Left ventricle myocardium inferior (tissue), 1 donor: ENCODE measurements at regions not wholly inside any gene's neighbourhood (a gene's known extent, or its start where the extent isn't known, plus 50 kb on each side); places are given as distances from the start of the nearest gene placed in this dataset.
"Not testable (repeated sequence)": the region's sequence is repeated elsewhere in the genome, so short reads cannot be mapped to it uniquely, and the experiment has no call there.

ENCODE experiments used
- DNase-seq: peaks from one replicate; pipeline ENCODE4 v3.0.0-alpha.2; 2020
- H3K27ac ChIP-seq: fragments of 200-600 bp; replicated peaks from 2 replicates; pipeline ENCODE4 v1.8.0; 2021
- H3K27me3 ChIP-seq: fragments of 200-600 bp; 2 replicates; pipeline ENCODE4 v1.8.0; 2021; ENCODE audit warnings: low read depth
- H3K36me3 ChIP-seq: fragments of 200-600 bp; 2 replicates; pipeline ENCODE4 v1.8.0; 2021
- H3K4me1 ChIP-seq: fragments of 200-600 bp; 2 replicates; pipeline ENCODE4 v1.8.0; 2021
- H3K4me3 ChIP-seq: fragments of 200-600 bp; 2 replicates; pipeline ENCODE4 v1.8.0; 2021; ENCODE audit warnings: mild to moderate bottlenecking, moderate library complexity
- H3K9me3 ChIP-seq: fragments of 200-600 bp; replicated peaks from 2 replicates; pipeline ENCODE4 v1.8.0; 2021
- intact Hi-C: fragments of 100-400 bp; cut with micrococcal nuclease; formaldehyde crosslinking; loops from one replicate; pipeline ENCODE4 v1.11.0; 2022
- TF ChIP-seq, protein P1 (sequence below): fragments of 200-600 bp; IDR thresholded peaks from 2 replicates; pipeline ENCODE4 v1.8.0; 2021; ENCODE audit warnings: antibody characterized with exemption, mild to moderate bottlenecking, borderline replicate concordance
- donor health status: DM: no; HTN: yes; CAD: no; lungs with severe emphysema.

DNA sequence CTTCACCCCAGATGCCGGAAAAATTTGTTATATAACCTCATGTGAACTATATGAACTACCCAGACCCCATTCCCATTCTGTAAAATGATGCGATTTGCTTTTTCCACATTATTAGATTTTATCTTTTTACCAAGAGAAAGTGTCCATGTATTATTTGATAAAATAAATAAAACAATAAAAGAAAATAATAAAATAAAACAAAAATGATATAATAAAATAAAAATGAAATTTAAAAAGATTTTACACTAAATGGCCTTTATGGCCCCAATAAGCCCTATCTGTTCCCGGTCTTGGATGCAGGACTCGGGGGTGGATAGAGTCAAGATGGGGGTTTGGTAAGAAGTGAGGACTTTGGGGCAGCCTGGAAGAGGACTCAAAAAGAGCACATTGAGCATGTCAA, 357.2 kb downstream of the MATN1 start:
- Histone ChIP-seq H3K9me3 (no peaks in the 10 kb centered on the region), H3K27me3 (peaks cover 72% of the 10 kb centered on the region), H3K4me1 (no peaks in the 10 kb centered on the region), H3K4me3 (no peak overlapping the region), H3K36me3 (no peaks in the 10 kb centered on the region), H3K27ac (no peak overlapping the region)
- TF ChIP-seq, protein P1, sequence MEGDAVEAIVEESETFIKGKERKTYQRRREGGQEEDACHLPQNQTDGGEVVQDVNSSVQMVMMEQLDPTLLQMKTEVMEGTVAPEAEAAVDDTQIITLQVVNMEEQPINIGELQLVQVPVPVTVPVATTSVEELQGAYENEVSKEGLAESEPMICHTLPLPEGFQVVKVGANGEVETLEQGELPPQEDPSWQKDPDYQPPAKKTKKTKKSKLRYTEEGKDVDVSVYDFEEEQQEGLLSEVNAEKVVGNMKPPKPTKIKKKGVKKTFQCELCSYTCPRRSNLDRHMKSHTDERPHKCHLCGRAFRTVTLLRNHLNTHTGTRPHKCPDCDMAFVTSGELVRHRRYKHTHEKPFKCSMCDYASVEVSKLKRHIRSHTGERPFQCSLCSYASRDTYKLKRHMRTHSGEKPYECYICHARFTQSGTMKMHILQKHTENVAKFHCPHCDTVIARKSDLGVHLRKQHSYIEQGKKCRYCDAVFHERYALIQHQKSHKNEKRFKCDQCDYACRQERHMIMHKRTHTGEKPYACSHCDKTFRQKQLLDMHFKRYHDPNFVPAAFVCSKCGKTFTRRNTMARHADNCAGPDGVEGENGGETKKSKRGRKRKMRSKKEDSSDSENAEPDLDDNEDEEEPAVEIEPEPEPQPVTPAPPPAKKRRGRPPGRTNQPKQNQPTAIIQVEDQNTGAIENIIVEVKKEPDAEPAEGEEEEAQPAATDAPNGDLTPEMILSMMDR: no peak
- DNase-seq: no peak
- intact Hi-C loops: no loop called here

DNA sequence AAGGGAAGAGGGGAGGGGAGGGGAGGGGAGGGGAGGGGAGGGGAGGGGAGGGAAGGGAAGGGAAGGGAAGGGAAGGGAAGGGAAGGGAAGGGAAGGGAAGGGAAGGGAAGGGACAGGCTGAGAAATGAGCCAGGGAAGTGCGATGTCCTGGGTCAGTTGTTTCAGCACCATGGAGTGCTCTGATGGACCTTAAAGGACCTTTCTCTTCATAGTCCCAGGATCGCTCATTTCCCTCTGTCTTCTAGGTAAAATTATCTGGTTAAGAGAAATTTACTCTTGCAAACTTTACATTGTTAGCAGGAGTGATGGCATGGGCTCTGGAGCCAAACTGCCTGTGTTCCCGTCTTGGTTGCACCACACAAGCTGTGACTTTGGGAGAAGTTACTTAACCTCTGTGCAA, 357.8 kb downstream of the MATN1 start:
- TF ChIP-seq, protein P1: no peak
- no peak overlapping the region for H3K27ac ChIP-seq
- H3K4me1 ChIP-seq: no peaks in the 10 kb centered on the region
- H3K9me3 ChIP-seq: no peaks in the 10 kb centered on the region
- H3K4me3 ChIP-seq: no peak overlapping the region
- intact Hi-C loops: no loop called here
- DNase-seq: no peak
- no peaks in the 10 kb centered on the region for H3K36me3 ChIP-seq
- H3K27me3 ChIP-seq: peaks cover 69% of the 10 kb centered on the region

- DNase-seq: no peak
- peaks cover 85% of the 10 kb centered on the region for H3K27me3 ChIP-seq
- H3K36me3 ChIP-seq: no peaks in the 10 kb centered on the region
- no peaks in the 10 kb centered on the region for H3K4me1 ChIP-seq
- TF ChIP-seq, protein P1: no peak
- H3K27ac ChIP-seq: no peak overlapping the region
- intact Hi-C loops: no loop called here
- H3K9me3 ChIP-seq: no peaks in the 10 kb centered on the region
- no peak overlapping the region for H3K4me3 ChIP-seq
Observed at GRCh38 chr1:30363031-30363430, 360.4 kb downstream of the MATN1 start.

DNA sequence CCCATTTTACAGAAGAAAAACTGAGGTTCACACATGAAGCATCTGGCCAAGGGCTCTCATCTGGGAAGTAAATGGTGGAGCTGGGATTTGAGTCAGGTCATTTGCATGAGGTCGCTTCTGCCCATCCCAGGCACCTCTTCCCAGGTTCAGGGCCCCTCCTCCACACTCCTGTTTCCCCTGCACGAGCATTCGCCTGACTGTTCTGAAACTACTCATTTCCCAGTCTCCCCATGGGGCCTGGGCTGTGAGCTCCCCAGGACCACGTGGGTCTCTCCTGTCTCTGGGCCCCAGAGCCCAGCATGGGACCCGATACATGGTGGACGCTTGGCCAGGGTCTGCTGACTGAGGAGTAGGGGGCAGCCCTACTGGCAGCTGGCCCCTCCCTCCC, 360.8 kb downstream of the MATN1 start:
- Histone ChIP-seq H3K27ac (no peak overlapping the region), H3K4me3 (no peak overlapping the region), H3K36me3 (no peaks in the 10 kb centered on the region), H3K4me1 (no peaks in the 10 kb centered on the region), H3K27me3 (peaks cover 85% of the 10 kb centered on the region), H3K9me3 (no peaks in the 10 kb centered on the region)
- intact Hi-C loops: no loop called here
- DNase-seq: no peak
- TF ChIP-seq, protein P1: no peak

DNA sequence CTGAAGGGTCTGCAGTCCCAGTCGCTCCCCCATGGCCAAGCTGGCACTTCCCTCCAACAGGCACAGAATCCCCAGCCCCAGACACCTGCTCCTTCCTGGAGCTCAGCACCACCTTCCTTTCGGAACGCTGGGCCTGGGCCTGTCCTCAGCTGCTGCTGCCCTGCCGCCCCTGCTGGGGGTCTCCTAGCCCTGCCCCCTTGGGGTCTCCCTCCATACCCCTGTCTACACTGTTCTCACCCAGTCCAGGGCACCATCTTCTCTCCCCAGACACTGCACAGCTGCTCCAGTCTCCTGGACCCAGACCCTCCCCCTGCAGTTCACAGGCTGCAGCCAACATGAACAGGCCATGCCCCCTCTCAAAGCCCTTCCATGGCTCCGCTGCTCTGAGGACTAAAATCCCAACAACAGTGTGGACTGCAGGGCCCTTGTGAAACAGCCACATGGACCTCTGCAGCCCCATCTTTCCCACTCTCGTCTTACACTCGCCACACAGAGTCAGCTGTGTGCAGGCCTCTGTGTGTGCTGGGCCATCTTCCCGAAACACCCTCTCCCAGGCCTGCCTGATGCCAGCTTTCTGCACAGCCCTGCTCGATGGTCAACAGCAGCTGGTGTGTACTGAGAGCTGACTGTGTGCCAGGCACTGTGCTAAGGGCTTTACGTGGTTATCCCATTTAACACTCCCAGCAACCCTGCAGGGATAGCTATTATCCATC, 361.3 kb downstream of the MATN1 start:
- H3K9me3 ChIP-seq, intact Hi-C loops, H3K4me3 ChIP-seq, H3K4me1 ChIP-seq, H3K27ac ChIP-seq, DNase-seq, H3K36me3 ChIP-seq: not testable (repeated sequence)
- H3K27me3 ChIP-seq: peaks cover 85% of the 10 kb centered on the region

GRCh38 chr1:30360753-30361152, 362.6 kb downstream of the MATN1 start:
- TF ChIP-seq, protein P1: no peak
- Histone ChIP-seq H3K27ac (no peak overlapping the region), H3K9me3 (no peaks in the 10 kb centered on the region), H3K4me1 (no peaks in the 10 kb centered on the region), H3K4me3 (no peak overlapping the region), H3K27me3 (peaks cover 84% of the 10 kb centered on the region), H3K36me3 (no peaks in the 10 kb centered on the region)
- intact Hi-C loops: no loop called here
- DNase-seq: no peak
